ENCODE measurements at regions not wholly inside any gene's neighbourhood (a gene's known extent, or its start where the extent isn't known, plus 50 kb on each side); places are given as distances from the start of the nearest gene placed in this dataset.
"Not testable (repeated sequence)": the region's sequence is repeated elsewhere in the genome, so short reads cannot be mapped to it uniquely, and the experiment has no call there.

DNA sequence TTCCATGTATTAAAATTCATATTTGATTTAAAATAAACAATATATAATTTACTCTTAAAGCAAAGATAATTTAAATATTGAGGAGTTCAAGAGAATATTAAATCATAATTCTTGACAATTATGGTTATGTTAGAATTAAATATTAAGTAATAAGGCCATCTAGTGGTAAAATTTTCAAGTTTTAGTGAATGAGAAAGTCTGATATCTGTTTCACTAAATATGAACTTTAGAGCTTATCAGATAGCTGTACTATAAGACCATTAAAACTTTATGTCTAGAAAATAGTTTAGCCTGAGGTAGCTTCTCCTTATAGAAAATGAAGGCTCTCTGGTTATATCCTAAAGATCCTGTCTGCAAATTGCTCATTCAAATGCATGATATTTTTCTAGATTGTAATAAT is 152.1 kb upstream of the PRSS12 start:
- not testable (repeated sequence) for DNase-seq (ENCODE audit: low read depth)

DNA sequence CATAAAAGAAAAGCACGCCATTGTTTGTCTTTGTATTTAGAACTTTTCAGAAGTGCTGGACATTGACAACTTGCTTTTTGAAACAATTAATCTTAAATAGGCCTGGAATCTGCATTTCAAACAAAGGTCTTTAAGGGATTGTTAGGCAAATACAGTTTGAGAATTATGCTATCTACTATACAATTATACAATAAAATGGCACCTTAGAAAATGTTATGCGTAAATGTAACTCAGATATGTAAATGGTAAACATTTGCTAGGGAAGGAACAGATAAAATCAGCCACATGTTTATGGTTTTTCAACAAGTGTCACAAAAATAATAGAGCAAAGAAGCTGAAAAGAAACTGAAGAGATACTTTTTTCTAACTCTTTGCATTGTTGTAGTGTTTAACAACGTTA is 152.7 kb upstream of the PRSS12 start:
- DNase-seq (ENCODE audit: low read depth), result not testable (repeated sequence)

DNA sequence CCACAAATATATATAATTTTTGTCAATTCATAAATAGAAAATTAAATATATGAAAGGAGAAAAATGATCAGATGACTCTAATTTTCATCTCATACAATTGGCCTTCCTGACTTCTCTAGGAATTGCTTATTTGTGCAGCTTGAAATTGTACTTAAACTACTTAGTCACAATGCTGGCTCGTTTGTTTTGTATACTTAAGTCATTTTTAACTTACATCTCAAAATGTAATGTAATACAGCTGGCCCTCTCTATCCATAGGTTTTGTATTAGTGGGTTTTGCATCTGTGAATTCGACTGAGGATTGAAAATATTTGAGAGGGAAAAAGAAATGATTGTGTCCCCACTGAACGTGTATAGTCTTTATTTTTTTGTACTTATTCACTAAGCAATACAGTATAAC is 160.1 kb upstream of the PRSS12 start:
- not testable (repeated sequence) for DNase-seq (ENCODE audit: low read depth)

DNA sequence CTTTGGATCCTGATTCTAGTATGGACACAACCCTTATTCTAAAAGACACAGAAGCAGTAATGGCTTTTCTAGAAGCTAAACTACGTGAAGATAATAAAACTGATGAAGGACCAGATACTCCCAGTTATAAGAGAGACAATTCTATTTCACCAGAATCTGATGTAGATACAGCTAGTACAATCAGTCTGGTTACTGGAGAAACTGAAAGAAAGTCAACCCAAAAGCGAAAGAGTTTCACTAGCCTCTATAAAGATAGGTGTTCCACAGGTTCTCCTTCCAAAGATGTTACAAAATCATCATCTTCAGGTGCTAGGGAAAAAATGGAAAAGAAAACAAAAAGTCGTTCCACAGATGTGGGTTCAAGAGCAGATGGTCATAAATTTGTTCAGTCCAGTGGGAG is 161.5 kb upstream of the PRSS12 start:
- DNase-seq (ENCODE audit: low read depth), result not testable (repeated sequence)

DNA sequence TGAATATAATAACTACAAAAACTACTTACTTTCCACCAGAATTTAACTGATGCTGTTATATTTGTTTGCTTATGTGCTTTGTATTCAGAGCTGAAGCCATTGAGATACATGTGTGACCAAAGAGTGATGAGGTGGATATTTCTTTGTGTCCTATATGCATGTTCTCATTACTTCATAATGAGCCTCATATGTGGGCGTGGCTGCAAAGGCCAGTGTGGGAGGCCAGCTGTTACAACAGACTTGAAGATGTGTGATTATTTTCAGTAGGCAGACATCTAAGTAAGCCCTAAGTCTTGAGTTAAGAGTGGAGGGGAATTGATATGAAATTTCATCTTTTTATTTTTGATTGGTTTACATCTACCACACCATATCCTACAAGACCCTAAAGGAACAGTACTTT is 163.3 kb upstream of the PRSS12 start:
- not testable (repeated sequence) for DNase-seq (ENCODE audit: low read depth)

DNA sequence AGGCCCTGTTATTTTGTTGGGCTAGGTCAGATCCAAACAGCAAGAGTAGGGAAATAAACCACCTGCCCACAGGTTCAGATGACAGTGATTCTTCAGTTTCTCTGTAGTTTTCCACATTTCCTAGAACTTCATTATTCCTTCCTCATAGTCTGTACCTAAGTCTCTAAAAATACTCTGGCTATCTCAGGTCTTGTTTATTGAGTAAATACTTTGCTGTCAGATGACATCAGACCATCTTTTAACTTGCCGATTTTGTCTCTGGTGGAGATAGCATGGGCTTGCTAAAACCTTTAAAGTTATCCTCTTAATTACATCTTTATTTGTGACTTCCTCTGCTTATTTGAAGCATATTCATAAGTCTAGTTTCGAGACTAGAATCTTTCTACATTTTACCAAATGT is 155.1 kb upstream of the METTL14 start:
- not testable (repeated sequence) for DNase-seq (ENCODE audit: low read depth)

DNA sequence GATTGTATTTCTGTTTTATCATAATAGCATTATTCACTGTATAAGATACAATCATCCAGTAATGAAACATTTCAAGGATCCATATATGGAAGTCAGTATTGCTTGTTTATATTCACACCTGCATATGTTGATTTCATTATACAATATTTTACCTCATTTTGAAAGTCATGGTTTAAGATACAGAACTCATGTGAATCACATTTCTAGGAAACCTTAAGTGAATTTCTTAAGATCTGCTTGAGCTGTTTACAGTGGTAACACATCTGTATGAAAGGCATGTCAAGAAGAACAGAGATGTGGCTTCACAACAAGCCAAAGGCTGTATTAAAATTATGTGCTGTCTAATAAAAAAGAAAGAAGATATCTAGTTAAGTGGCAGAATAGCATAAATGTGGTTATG is 153.2 kb upstream of the METTL14 start:
- not testable (repeated sequence) for DNase-seq (ENCODE audit: low read depth)

DNA sequence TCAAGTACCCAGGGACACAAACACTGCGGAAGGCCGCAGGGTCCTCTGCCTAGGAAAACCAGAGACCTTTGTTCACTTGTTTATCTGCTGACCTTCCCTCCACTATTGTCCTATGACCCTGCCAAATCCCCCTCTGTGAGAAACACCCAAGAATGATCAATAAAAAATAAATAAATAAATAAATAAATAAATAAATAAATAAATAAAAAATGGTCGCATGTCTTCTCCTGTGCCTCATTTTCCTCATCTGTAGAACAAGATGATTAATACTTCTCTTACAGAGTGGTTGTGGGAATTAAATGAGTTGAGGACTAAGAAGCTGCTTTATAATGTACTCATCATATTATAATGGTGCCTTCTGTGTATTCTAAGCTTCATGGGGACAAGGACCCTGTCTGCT is 149.4 kb upstream of the METTL14 start:
- DNase-seq (ENCODE audit: low read depth), result not testable (repeated sequence)

DNA sequence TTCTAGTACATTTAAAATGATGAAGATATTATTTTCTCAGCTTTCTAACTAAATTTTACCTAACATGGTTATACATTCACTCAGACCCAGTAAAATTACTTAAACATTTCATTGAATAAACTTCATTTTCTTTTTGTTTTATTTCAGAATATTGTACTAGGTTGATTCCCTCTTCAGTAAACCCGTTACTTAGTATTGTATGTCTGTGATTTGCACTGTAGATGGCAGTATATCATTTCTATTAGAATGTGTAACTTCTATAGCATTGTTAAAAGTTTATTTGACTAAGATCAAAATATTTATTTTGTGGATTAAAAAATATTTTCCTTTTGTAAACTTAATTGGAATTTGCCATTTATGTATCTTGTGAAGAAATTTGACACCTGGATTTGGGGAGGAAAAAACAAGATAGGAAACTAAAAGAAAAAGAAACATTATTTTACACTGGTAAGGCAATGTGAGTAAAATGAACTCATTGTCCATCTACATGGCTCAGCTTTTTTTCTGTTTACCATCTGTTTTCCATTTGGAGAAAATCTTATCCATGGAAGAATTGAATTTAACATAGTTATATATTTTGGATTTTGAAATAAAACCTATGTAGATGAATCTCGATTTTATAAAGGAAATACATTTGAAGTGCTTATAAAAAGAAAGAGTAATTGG is 145.6 kb upstream of the METTL14 start:
- peak; percentile 12 for DNase-seq (ENCODE audit: low read depth)

DNA sequence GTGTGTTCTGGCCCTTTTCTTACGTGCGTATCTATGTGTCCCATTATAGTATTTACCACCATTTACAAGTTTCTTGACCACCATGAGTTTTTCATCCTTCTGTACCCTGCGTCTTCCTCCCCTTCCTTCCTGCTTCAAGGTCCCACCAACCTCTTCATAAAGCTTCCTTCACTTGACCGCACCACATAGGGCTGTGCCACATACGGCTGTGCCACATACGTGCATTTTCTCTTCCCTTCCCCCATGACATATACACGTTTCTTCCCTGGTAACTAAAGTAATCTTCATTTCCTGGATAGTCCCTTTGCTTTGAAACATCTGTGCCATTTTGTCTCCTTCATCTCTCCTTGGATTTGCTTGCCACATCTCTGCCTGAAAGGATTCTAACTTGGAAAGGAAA is 128.6 kb upstream of the METTL14 start:
- DNase-seq (ENCODE audit: low read depth), result not testable (repeated sequence)

DNA sequence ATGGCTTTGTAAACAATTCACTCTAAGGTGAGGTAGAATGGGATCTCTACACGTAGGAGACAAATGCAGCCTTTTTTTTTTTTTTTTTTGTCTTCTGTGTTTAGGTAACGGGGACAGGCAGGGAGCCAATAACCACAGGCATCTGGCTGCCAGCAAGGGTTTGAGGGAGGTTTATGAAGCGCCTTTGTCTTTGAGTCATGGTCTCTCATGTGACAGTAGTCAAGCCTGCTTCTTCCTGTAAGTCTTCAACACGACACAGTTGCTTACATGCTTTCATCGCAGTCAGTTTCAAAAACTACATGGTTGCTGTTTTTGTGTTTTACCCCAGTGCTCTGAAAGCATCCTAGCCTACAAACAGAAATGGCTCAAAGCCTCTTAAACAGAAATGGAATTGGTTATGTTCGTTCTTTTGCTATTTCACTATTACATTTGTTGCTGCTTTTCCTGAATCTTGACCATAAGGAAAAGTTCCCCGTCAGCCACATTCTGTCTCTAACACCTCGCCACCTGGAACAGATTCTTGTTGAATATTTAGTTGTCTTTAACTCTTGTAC is 127.8 kb upstream of the METTL14 start:
- DNase-seq (ENCODE audit: low read depth), result peak; percentile 47

DNA sequence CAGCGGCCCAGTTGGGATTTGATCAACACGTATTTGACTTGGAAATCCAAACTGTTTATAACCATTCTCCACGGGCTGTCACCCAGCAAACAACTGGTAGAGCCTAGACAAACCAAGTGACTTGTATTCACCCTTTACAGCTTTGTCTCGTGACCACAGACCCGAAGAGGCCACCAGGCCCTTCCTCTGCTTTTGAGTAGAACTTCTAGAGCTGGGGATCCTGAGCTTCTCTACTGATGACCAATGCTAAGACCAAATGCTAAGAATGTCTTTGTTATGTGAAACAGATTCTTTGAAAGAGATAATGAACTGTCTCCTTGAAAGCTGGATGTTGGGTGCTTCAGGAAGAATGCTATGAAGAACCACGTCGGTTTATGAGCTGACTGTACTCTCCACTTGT is 127.0 kb upstream of the METTL14 start:
- not testable (repeated sequence) for DNase-seq (ENCODE audit: low read depth)

DNA sequence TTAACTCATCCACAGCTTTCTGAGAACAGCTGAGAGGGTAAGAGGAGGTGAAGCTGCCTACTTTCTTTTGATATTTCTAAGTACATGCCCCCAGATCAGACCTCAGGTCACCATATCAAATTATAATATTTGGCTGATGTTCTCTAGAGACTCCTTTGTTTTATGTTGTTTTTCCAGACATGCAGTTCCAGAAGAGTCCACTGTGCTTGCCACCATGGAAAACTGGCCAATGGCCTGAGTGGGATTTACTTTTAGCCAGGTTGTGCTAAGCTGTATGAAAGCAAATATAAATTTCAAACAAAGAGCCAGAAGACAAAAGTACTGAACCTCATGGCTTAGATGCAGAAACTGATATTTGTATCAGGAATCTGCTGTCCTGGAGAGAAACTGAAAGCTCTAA is 123.6 kb upstream of the METTL14 start:
- DNase-seq (ENCODE audit: low read depth), result not testable (repeated sequence)

DNA sequence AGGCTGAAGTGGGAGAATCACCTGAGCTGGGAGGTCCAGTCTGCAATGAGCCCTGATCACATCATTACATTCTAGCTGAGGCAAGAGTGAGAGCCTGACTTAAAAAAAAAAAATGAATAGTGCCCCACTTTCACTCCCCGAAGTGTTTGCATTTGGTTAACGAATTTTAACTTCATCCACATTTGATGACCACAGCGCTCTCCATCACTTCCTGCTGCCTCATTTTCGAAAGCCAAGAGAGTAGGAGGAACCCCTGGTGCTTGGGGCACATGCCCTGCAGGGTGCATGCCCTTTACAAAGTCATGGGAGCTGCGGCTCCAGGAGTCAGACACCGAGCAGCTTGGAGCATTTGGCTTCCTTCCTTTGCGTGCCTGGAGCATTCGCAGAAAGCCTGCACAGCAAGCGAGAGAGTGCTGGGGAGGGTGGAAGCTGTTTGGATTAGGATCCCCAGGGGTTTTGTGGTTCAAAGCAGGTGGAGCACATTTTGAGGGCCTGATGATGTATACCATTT is 119.1 kb upstream of the METTL14 start:
- DNase-seq (ENCODE audit: low read depth), result peak; percentile 94

DNA sequence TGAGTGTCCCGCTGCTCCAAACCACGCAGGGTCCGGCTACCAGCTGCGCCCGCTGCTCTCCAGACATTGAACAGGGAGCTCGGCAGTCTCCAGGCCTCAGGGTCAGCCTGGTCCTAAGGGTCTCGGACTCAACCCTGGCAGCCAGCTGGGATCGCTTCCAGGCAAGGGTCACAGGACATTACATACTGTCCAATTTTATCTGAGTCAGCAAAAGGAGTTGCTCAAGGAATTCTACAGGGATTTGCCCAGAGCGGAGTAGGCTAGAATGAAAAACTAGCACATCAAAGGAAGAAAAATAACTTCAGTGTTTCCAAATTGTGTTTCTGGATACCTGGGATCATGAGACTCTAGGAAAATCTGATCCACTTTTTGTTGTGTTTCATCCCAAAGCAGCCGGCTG is 112.2 kb upstream of the METTL14 start:
- DNase-seq (ENCODE audit: low read depth), result not testable (repeated sequence)

DNA sequence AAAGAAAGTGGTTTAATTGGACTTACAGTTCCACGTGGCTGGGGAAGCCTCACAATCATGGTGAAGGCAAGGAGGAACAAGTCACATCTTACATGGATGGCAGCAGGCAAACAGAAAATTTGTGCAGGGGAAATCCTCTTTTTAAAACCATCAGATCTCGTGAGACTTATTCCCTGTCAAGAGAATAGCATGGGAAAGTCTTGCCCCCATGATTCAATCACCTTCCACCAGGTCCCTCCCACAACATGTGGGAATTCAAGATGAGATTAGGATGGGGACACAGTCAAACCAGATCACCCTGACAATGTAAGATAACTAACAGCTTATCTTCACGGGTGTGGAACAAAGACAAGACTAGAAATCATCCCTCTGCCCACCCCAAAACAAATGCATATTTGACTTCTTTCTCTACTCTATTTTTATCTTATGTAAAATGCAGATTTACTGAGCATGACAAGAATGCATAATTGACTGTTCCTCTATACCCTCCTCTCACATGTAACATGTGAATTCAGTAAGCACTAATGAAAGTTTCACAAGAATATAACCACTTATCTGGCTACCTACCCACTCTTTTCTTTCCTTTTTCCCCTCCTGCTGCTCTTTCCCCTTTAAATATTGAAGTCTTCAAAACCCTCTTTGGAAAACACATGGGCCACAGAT is 110.8 kb upstream of the METTL14 start:
- not testable (repeated sequence) for DNase-seq (ENCODE audit: low read depth)

DNA sequence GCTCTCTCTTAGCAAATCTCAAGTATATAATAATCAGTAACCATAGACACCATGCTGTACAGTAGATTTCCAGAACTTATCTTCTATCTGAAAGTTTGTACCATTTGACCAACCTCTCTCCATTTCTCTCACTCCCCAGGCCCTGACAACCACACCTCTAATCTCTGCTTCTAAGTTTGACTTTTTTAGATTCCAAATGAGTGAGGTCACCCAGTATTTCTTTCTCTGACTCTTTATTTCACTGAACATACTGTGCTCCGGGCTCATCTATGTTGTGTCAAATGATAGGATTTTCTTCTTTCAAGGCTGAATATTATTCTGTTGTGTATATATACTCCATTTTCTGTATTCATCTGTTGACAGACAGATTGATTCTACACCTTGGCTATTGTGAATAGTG is 110.1 kb upstream of the METTL14 start:
- DNase-seq (ENCODE audit: low read depth), result not testable (repeated sequence)

DNA sequence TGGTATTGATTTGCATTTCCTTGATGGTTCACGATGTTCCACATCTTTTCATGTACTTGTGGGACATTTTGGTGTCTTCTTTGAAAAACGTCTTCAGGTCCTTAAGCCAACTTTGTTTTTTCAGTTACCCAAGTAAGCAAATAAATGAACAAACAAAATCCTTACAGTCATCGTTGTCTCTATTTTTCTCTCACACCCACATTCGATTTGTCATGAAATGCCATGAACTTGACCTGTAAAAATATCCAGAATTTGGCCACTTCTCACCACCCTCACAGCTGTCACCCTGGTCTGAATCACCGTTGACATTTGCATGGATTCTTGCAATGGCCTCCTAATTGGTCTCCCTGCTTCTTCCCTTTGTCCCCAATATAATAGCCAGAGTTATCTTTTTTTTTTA is 109.5 kb upstream of the METTL14 start:
- not testable (repeated sequence) for DNase-seq (ENCODE audit: low read depth)

DNA sequence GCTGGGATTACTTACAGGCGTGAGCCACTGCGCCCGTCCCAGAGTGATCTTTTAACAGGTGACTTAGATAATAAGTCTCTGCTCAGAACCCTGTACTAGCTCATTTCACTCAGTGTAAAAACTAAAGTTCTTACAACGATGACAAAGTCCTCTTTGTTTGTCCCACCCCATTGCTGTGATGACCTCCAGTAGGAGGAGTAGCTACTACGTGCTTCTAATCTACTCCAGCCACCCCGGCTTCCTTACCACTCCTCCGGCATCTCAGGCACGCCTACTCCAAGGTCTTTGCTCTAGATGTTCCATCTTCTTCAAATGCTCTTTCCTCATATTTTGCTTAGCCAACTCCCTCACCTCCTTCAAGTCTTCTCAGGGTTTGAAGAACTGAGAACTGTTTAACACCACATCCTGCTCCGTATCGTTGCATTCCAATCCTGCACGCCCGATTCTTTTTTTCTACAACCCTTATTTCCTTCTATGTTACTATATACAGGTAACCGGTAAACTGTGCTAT is 108.4 kb upstream of the METTL14 start:
- not testable (repeated sequence) for DNase-seq (ENCODE audit: low read depth)

DNA sequence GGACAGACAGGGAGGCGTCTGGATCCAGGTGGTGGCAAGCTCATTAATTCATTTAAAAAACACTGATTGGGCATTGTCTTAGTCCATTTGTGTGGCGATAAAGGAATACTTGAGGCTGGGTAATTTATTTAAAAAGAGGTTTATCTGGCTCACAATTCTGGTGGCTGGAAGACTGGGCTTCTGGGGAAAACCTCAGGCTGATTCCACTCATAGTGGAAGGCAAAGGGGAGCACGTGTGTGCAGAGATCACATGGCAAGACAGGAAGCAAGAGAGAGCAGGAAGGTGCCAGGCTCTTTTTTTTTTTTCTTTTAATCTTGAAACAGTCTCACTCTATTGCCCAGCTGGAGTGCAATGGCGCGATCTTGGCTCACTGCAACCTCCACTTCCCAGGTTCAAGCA is 100.2 kb upstream of the METTL14 start:
- DNase-seq (ENCODE audit: low read depth), result no peak

DNA sequence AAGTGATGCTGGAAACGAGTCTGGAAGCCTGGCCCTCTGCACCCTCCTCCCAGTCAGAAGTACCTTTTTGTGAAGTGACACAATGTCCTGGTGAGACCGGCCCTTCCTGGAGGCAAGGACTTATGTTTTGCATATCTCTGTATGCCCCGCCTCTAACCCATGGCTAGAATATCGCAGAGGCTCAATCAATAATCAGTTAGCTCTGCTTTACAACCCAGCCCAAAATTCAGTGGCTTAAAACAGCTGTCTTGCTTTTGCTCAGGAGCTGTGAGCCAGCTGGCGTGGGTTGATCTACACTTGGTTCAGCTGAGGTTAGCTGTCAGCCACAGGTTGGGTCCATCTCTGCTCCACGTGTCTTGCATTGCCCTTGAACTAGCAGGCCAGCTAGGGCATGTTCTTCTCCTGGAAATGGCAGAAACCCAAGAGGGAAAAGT is 98.8 kb upstream of the METTL14 start:
- no peak for DNase-seq (ENCODE audit: low read depth)

DNA sequence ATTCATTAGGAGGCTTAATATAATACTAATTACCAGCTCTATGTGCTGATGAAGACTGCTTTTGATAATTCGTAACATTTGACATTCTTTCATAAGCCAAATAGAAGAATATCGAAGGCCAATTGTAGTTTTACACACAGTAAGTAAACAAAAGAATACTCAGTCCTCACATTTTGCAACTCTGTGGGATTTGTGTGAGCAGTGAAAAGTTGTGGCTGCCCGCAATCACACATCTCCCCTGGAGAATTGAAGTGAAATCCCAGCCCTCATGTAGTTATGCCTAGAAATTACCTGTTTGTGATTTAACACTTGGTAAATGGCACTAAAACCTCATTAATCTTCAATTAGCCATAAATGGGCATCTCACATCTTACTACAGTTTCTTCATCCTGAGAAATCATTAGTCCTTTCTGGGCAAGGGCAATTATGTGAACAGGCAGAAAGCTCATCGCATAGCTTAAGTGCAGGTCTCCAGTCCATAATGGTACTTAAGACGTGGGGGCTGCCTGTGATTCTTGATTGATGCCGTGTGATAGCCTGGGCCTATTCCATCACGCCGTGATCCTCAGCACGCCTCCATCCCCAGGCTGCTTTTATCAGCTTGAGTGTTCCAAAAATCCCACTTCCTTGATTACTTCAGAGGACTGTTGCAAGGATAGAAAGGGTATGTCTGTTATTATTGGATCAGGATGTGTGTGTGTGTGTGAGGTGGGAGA is 97.9 kb upstream of the METTL14 start:
- no peak for DNase-seq (ENCODE audit: low read depth)
